ENCODE measurements at regions not wholly inside any gene's neighbourhood (a gene's known extent, or its start where the extent isn't known, plus 50 kb on each side); places are given as distances from the start of the nearest gene placed in this dataset.

- CTCF ChIA-PET: interaction anchor here (0.6 kb wide), 1 partner anchor 263 kb away, joined by 4 read pairs; no protein-coding TSS in a partner anchor
- H3K4me3 Mint-ChIP-seq (ENCODE audit: low read depth, unreplicated experiment): no peak overlapping the region
- no peaks in the 10 kb centered on the region for H3K9me3 Mint-ChIP-seq (ENCODE audit: low read depth, unreplicated experiment)
- no TSS peak for BruUV-seq (replicated peaks)
- intact Hi-C loops (cut with micrococcal nuclease; ENCODE audit: unreplicated experiment): no loop called here
- H3K36me3 Mint-ChIP-seq (ENCODE audit: insufficient read depth, unreplicated experiment): no peaks in the 10 kb centered on the region
- H3K27me3 Mint-ChIP-seq (ENCODE audit: unreplicated experiment): no peaks in the 10 kb centered on the region
- no peak for TF ChIP-seq CTCF (IDR thresholded peaks at IDR 0.05; ENCODE audit: unreplicated experiment)
- H3K27ac Mint-ChIP-seq (ENCODE audit: unreplicated experiment): no peak overlapping the region
- H3K4me1 Mint-ChIP-seq (ENCODE audit: low read depth, unreplicated experiment): peaks cover 11% of the 10 kb centered on the region
- DNase-seq: no peak
These were observed 241.1 kb upstream of the KLF4 start for GRCh38 chr9:107730666-107731065.

- no peaks in the 10 kb centered on the region for H3K9me3 Mint-ChIP-seq (ENCODE audit: low read depth, unreplicated experiment)
- H3K4me1 Mint-ChIP-seq (ENCODE audit: low read depth, unreplicated experiment): peaks cover 8% of the 10 kb centered on the region
- no peaks in the 10 kb centered on the region for H3K36me3 Mint-ChIP-seq (ENCODE audit: insufficient read depth, unreplicated experiment)
- intact Hi-C loops (cut with micrococcal nuclease; ENCODE audit: unreplicated experiment): no loop called here
- no peak overlapping the region for H3K4me3 Mint-ChIP-seq (ENCODE audit: low read depth, unreplicated experiment)
- no peak overlapping the region for H3K27ac Mint-ChIP-seq (ENCODE audit: unreplicated experiment)
- DNase-seq: no peak
- TF ChIP-seq CTCF (IDR thresholded peaks at IDR 0.05; ENCODE audit: unreplicated experiment): no peak
- CTCF ChIA-PET: interaction anchor here (0.6 kb wide), 1 partner anchor 172 kb away, joined by 6 read pairs; no protein-coding TSS in a partner anchor
- no TSS peak for BruUV-seq (replicated peaks)
- no peaks in the 10 kb centered on the region for H3K27me3 Mint-ChIP-seq (ENCODE audit: unreplicated experiment)
These were observed 237.7 kb upstream of the KLF4 start for GRCh38 chr9:107727086-107727780.

- H3K27me3 Mint-ChIP-seq (ENCODE audit: unreplicated experiment): no peaks in the 10 kb centered on the region
- DNase-seq: no peak
- peaks cover 9% of the 10 kb centered on the region for H3K4me1 Mint-ChIP-seq (ENCODE audit: low read depth, unreplicated experiment)
- CTCF ChIA-PET: no interaction called here
- TF ChIP-seq CTCF (IDR thresholded peaks at IDR 0.05; ENCODE audit: unreplicated experiment): no peak
- no TSS peak for BruUV-seq (replicated peaks)
- no peaks in the 10 kb centered on the region for H3K9me3 Mint-ChIP-seq (ENCODE audit: low read depth, unreplicated experiment)
- H3K4me3 Mint-ChIP-seq (ENCODE audit: low read depth, unreplicated experiment): no peak overlapping the region
- H3K27ac Mint-ChIP-seq (ENCODE audit: unreplicated experiment): no peak overlapping the region
- intact Hi-C loops (cut with micrococcal nuclease; ENCODE audit: unreplicated experiment): no loop called here
- H3K36me3 Mint-ChIP-seq (ENCODE audit: insufficient read depth, unreplicated experiment): no peaks in the 10 kb centered on the region
These were observed 233.4 kb upstream of the KLF4 start for GRCh38 chr9:107723015-107723414.

GRCh38 chr9:107721705-107722245, 232.2 kb upstream of the KLF4 start:
- Mint-ChIP-seq H3K9me3 (ENCODE audit: low read depth, unreplicated experiment) (no peaks in the 10 kb centered on the region), H3K27ac (ENCODE audit: unreplicated experiment) (no peak overlapping the region), H3K36me3 (ENCODE audit: insufficient read depth, unreplicated experiment) (no peaks in the 10 kb centered on the region), H3K27me3 (ENCODE audit: unreplicated experiment) (no peaks in the 10 kb centered on the region), H3K4me1 (ENCODE audit: low read depth, unreplicated experiment) (peaks cover 15% of the 10 kb centered on the region), H3K4me3 (ENCODE audit: low read depth, unreplicated experiment) (no peak overlapping the region)
- no peak for TF ChIP-seq CTCF (IDR thresholded peaks at IDR 0.05; ENCODE audit: unreplicated experiment)
- BruUV-seq (replicated peaks): no TSS peak
- CTCF ChIA-PET: no interaction called here
- no peak for DNase-seq
- intact Hi-C loops (cut with micrococcal nuclease; ENCODE audit: unreplicated experiment): no loop called here
